Fibroblast of skin of scalp (primary cell): ENCODE measurements at regions not wholly inside any gene's neighbourhood (a gene's known extent, or its start where the extent isn't known, plus 50 kb on each side); places are given as distances from the start of the nearest gene placed in this dataset.
"Not testable (repeated sequence)": the region's sequence is repeated elsewhere in the genome, so short reads cannot be mapped to it uniquely, and the experiment has no call there.

Source experiments
- DNase-seq: peaks from one replicate; pipeline ENCODE4 v3.0.0-alpha.2; 2013

GRCh38 chr15:101876031-101876430 lies 64.0 kb downstream of the OR4F15 start:
- DNase-seq, result not testable (repeated sequence)

- not testable (repeated sequence) for DNase-seq
Measured at GRCh38 chr15:101877649-101878048, 65.6 kb downstream of the OR4F15 start.

- DNase-seq, result not testable (repeated sequence)
Measured at GRCh38 chr15:101912349-101913287, 100.6 kb downstream of the OR4F15 start.

DNA sequence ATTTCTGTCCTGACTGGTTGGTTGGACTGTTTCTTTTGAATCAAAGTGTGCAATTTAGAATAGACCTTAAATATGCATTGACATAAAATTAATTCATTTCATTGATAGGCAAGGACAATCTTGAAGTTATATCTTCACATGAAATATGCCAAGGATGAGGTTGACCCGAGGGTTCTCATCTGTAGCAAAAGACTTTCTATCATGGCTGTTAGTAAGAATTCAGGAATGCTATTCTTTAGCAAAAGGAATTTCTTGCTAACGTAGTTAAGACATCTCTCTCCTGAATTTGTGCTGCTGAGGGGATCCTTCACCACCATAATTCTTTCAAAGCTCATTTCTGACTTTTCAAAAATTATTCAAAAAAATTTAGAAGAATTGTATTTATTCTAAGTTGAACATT lies 112.6 kb downstream of the OR4F15 start:
- DNase-seq, result not testable (repeated sequence)

DNA sequence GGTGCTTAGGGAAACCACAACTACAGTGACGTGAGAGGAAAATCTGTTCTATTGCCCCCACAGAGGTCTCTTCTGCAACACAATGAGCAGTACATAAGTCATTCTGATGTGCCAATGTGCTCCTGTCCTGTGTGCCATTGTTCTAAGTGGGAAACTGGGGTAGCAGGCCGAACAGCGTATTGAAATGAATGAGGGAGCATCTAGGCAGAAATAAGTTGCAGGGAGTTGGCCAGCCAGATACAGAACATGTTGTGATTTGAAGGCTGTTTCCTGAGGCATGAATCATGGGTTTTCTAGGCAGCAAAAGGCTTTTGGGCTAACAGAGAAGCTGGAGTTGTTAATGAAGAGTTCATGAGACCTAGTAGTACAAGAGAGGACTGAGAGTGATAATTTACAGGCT lies 122.5 kb downstream of the OR4F15 start:
- not testable (repeated sequence) for DNase-seq

DNA sequence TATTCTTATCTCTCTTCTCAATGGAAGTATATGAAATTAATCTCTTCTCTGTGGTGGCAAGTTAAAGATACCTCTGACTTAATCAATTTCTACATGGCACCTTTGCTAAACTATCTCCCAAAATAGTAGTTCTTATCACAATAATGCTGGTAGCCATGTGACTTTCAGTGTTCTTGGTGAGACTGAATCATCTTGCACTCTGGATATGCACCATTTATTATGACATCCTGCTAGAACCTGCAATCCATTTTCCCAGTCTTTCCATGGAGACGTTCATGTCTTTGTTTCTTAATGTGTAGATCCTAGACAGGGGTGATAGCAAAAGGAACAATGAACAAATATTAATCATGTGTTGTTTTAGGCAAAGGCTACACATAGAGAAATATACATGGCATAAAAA lies 125.4 kb downstream of the OR4F15 start:
- DNase-seq, result not testable (repeated sequence)

DNA sequence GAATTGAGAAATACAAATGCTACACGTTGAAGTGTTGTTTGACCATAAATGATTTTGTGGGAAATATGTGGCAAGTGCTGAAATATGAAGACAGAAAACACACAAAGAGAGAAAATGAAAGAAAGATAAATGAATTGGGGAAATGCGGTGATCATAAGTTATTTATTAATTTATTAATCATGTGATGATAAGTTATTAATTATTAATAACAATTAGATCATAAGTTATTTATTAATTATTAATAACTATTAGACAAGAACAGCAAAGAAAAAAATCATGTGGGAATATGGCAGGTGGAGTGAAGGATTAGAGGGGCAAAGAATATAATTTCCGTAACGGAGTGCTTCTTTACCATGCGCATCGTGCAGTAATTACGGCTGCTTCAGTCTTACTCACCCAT lies 126.6 kb downstream of the OR4F15 start:
- not testable (repeated sequence) for DNase-seq

DNA sequence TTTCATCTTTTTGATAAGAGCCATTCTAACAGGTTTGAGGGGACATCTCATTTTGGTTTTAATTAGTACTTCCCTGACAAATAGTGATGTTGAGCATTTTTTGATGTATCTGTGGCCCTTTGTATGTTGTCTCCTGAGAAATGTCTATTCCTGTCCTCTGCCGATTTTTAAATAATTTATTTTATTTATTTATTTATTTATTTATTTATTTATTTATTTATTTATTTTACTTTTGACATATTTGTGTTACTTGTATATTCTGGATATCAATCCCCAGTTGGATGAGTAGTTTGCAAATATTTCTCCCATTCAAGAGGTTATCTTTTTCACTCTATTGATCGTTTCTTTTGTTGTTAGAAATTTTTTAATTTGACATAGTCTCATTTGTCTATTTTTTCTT lies 133.9 kb downstream of the OR4F15 start:
- DNase-seq, result not testable (repeated sequence)

DNA sequence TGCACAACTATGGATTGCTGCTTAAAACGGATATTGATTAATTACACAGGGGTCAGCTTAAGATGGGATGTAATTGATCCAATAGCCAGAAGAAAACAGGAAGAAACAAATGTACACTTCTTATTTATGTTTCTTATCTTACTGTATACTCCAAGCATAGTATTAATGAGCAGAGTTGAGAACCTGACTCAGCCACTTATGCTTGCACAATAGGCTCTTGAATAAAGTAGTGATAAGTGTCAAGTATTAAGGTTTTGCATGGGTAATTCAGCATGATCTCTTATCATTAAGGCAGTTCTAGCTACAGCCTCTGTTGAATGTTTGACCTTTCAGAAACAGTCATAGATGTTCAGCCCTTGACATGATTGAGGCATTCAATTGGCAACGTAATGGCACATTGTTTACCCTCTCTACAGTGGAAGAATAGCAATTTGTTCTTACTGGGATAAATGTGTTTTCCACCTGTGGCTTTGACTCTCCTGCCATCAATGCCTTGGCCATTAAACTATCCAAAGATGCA lies 136.5 kb downstream of the OR4F15 start:
- DNase-seq, result not testable (repeated sequence)

- not testable (repeated sequence) for DNase-seq
Measured at GRCh38 chr15:101949380-101950065, 137.5 kb downstream of the OR4F15 start.

DNA sequence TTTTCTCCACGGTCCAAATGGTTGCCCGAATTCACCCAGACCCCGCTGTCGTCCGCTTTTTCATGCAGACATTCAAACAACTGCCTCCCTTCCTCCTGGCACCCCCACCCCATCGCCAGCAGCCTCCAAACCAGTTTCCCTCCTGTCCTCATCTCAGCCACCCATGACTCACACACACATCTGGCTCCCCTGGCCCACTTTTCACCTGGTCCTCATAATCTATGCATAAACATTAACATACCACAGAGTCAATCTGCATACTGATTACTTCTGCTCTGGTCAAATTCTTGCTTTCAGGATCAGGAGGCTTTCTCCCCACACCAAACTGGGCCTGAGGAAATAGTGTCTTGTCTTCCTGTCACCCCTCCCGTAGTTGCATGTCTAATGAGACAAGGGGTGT lies 142.0 kb downstream of the OR4F15 start:
- not testable (repeated sequence) for DNase-seq

- not testable (repeated sequence) for DNase-seq
Measured at GRCh38 chr15:101955840-101956239, 143.8 kb downstream of the OR4F15 start.

DNA sequence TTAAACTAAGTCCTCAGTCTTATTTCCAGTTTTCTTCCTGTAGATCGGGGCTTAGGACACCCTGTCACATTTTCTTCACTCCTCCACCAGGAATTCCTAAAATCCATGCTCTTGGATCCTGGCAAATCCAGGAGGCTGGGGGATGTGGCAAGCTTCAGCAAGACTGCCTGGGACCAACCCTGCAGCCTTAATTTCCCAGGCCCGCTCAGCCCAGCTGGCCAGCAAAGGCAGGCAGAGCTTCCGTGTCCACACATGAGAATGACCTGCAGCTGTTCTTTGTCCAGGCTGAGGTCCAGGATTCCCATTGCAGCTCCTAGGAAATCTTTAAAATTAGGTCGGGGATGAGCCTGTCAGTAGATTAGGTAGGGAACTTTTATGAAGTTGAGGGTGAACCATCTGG lies 146.7 kb downstream of the OR4F15 start:
- DNase-seq, result not testable (repeated sequence)

DNA sequence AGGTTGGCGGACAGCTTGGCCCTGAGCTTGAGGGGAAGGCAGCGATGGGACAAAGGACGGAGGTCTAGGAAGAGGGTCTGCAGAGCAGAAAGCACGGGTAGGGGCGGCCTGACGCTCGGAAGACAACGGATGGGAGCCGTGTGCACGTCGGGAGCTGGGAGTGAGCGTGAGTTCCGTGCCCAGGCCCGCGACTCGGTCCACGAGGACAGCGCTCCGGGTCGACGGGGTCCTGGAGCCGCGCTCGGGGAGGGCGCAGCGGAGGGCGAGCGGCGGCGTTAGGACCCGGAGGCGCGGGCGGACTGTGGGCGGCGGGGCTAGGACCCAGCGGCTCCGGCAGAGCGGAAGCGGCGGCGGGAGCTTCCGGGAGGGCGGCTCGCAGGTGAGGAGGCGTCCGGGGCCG lies 149.3 kb downstream of the OR4F15 start:
- not testable (repeated sequence) for DNase-seq

GRCh38 chr15:101961765-101962164 lies 149.8 kb downstream of the OR4F15 start:
- not testable (repeated sequence) for DNase-seq

GRCh38 chr15:101963687-101964086 lies 151.7 kb downstream of the OR4F15 start:
- DNase-seq, result not testable (repeated sequence)

DNA sequence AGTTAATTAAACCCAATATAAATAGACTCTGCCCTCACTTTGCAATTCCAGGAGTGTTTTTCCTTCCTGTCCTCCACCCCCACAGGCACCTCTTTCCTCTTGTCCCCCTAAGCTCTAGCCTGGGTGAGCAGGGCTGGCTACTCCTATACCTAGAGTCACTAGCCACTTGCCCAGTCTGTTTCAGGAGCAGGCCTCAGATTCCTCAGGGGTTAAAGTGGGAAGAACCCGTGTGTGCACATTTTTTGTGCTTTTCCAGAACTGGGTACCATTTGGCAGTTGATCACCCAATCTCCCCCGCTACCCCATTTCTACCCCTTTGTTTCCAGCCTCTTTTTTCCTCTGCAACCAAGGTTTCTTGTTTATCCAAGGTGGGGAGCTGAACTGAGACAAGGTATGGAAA lies 153.4 kb downstream of the OR4F15 start:
- not testable (repeated sequence) for DNase-seq

GRCh38 chr15:101965860-101966259 lies 153.9 kb downstream of the OR4F15 start:
- not testable (repeated sequence) for DNase-seq

DNA sequence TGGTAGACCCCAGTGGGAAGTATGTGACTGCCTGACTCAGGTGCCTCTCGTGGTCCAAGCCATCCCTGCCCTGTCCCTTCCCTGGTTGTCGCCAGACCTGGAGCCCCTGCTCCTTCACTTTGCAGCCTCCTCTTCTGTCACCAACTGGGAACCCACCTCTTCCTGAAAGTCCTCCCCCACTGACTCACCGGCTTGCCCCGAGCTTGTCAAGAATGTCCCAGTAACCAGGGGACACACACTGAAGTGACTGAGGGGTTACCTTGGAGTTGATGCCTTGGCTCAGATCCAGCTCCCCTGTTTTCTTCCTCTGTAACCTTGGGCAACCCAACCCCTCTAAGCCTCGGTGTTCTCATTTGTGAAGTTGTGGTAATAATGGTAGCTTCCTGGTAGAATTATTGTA lies 155.4 kb downstream of the OR4F15 start:
- DNase-seq, result not testable (repeated sequence)

DNA sequence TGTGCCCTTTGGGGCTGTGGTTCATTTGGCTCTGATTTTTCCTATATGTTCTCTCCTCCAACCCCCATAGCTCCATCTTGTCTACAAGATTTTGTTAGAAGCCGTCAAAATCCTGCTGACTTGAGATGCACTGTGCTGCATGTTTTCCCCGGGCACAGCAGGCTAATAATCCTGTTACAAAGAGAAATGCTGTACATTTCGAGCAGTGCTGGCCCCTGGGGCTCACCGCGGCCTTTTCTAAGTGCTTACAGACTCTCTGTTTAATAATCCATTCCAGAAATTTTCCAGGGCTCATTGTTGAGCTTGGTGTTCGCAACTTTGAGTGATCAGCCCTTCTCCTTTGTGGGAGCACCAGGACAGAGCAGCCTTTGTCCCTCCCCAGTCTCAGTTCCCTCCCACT lies 158.6 kb downstream of the OR4F15 start:
- not testable (repeated sequence) for DNase-seq

DNA sequence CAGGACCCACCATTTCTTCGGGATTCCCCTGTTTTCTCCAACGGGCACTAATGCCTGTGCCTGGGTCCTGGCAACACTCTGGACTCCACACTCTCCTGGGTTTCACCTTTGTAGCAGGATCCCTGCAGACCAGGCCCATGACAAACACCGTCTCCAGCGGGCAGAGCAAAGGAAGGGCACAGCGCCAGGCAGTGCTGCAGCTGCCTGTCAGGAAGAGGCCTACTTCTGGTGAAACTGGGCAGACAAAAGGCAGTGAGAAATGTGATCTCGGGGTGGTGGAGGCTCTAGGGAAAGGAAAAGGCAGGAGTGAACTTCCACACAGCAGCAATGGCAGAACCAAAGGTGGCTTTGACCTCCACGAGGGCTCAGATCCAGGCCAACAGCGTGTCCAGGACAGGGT lies 165.3 kb downstream of the OR4F15 start:
- DNase-seq, result not testable (repeated sequence)

- DNase-seq, result peak; percentile 13
Measured at GRCh38 chr15:101980206-101980910, 168.4 kb downstream of the OR4F15 start.
